ENCODE measurements at regions not wholly inside any gene's neighbourhood (a gene's known extent, or its start where the extent isn't known, plus 50 kb on each side); places are given as distances from the start of the nearest gene placed in this dataset.

DNA sequence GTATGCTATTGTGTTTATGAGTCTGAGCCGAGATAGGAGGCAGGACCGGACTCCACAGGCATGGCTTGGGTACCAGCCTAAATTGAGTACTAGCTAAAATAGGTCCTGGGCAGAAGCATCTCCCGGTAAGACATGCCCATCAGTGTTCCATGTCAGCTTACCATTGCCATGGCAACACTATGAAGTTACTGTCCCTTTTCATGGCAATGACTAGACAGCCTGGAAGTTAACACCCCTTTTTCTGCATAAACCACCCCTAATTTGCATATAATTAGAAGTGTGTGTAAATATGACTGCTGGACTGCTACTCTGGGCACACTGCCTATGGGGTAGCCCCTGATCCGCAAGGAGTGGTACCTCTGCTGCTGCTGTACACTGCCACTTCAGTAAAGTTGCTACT, 1005.1 kb upstream of the FAM98A start:
- TF ChIP-seq, protein P1, sequence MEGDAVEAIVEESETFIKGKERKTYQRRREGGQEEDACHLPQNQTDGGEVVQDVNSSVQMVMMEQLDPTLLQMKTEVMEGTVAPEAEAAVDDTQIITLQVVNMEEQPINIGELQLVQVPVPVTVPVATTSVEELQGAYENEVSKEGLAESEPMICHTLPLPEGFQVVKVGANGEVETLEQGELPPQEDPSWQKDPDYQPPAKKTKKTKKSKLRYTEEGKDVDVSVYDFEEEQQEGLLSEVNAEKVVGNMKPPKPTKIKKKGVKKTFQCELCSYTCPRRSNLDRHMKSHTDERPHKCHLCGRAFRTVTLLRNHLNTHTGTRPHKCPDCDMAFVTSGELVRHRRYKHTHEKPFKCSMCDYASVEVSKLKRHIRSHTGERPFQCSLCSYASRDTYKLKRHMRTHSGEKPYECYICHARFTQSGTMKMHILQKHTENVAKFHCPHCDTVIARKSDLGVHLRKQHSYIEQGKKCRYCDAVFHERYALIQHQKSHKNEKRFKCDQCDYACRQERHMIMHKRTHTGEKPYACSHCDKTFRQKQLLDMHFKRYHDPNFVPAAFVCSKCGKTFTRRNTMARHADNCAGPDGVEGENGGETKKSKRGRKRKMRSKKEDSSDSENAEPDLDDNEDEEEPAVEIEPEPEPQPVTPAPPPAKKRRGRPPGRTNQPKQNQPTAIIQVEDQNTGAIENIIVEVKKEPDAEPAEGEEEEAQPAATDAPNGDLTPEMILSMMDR (IDR thresholded peaks at IDR 0.05) = no peak
- no peak for TF ChIP-seq POLR2AphosphoS5 (IDR thresholded peaks at IDR 0.05)
- no peak for TF ChIP-seq POLR2A (IDR thresholded peaks at IDR 0.05)
